CD4-positive, alpha-beta memory T cell (primary cell): ENCODE measurements at regions not wholly inside any gene's neighbourhood (a gene's known extent, or its start where the extent isn't known, plus 50 kb on each side); places are given as distances from the start of the nearest gene placed in this dataset.
A peak's percentile ranks its signal among the peaks of the same experiment; 100 is the strongest.

Experiments
- CTCF ChIA-PET: fragments of 350-600 bp; sonication (Branson Sonifier 250); formaldehyde crosslinking; loops from one replicate; lab custom pipeline; 2021; ENCODE audit warnings: inconsistent platforms; ENCODE audit not compliant: partially characterized antibody; lab: Charles Lee
- POLR2A ChIA-PET: fragments of 350-600 bp; sonication (Branson Sonifier 250); formaldehyde crosslinking; loops from one replicate; lab custom pipeline; 2021; ENCODE audit not compliant: partially characterized antibody; lab: Charles Lee
- DNase-seq, 5 donors: peaks; one replicate each; pipeline versions ENCODE4 v3.0.0 to v3.0.0-alpha.2; 2020 to 2022; ENCODE audit warnings: mixed read lengths in 1 of 5
- H3K27ac ChIP-seq: one replicate; pipeline ENCODE4 v1.7.0; 2013; ENCODE audit warnings: low read depth, low read length
- H3K27me3 ChIP-seq: 2 replicates; pipeline ENCODE4 v1.7.0; 2013; ENCODE audit warnings: mild to moderate bottlenecking, low read length, moderate library complexity; ENCODE audit not compliant: insufficient read depth
- H3K36me3 ChIP-seq: 2 replicates; pipeline ENCODE4 v1.7.0; 2013; ENCODE audit warnings: mild to moderate bottlenecking, low read length, moderate library complexity; ENCODE audit not compliant: insufficient read depth
- H3K4me1 ChIP-seq: 2 replicates; pipeline ENCODE4 v1.7.0; 2013; ENCODE audit warnings: mild to moderate bottlenecking, low read length, moderate library complexity; ENCODE audit not compliant: insufficient read depth
- H3K4me3 ChIP-seq, 2 donors: one replicate each; pipeline ENCODE4 v1.7.0; 2013; ENCODE audit warnings: low read length in 2 of 2, mild to moderate bottlenecking in 1 of 2
- H3K9me3 ChIP-seq, 2 donors: one replicate each; pipeline ENCODE4 v1.7.0; 2013; ENCODE audit warnings: low read length in 2 of 2, control low read depth in 1 of 2; ENCODE audit not compliant: control insufficient read depth in 1 of 2
- H3K27ac Mint-ChIP-seq, 7 donors: one replicate each; pipeline ENCODE4 v1.8.0; 2020 to 2021; ENCODE audit warnings: mixed read lengths in 7 of 7, mild to moderate bottlenecking in 6 of 7, inconsistent platforms in 3 of 7, moderate library complexity in 3 of 7
- H3K27me3 Mint-ChIP-seq, 2 donors: one replicate each; pipeline ENCODE4 v1.8.0; 2020 to 2021; ENCODE audit warnings: mixed read lengths in 2 of 2
- H3K36me3 Mint-ChIP-seq, 2 donors: one replicate each; pipeline ENCODE4 v1.8.0; 2020 to 2021; ENCODE audit warnings: mixed read lengths in 2 of 2, inconsistent platforms in 1 of 2, mild to moderate bottlenecking in 1 of 2
- H3K4me1 Mint-ChIP-seq, 4 donors: one replicate each; pipeline ENCODE4 v1.8.0; 2020 to 2021; ENCODE audit warnings: mixed read lengths in 4 of 4, mild to moderate bottlenecking in 1 of 4
- H3K4me3 Mint-ChIP-seq, 8 donors: one replicate each; pipeline ENCODE4 v1.8.0; 2020 to 2021; ENCODE audit warnings: mixed read lengths in 8 of 8, mild to moderate bottlenecking in 7 of 8, moderate library complexity in 6 of 8, inconsistent platforms in 3 of 8
- H3K9me3 Mint-ChIP-seq, 8 donors: one replicate each; pipeline ENCODE4 v1.8.0; 2020 to 2021; ENCODE audit warnings: mixed read lengths in 8 of 8, mild to moderate bottlenecking in 5 of 8, inconsistent platforms in 3 of 8, moderate library complexity in 1 of 8
- intact Hi-C: fragments of 100-400 bp; cut with micrococcal nuclease; formaldehyde crosslinking; loops from one replicate; pipeline ENCODE4 v1.15.1; 2023

DNA sequence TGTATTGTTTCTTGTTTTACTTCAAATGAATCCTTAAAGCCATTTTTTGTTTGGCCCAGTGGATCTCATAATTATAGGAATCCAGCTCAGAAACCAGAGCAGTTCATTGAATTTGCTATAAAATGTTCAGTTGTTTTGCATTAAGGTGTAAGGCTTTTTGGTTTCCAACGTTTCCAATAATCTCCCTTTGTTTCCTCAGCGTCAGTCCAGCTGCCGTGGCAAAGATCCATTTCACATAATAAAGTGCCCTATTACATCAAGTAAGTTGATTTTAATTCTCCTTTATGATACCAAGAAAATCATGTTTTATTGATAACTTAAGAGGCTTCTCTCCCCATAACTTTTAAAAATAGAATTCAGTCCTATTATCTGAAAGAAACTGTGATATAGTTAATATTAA is 472.6 kb downstream of the UTRN start:
- peaks cover 2% of the 10 kb centered on the region for H3K36me3 ChIP-seq
- Mint-ChIP-seq H3K4me3 (no peak overlapping the region), H3K27ac (no peak overlapping the region), H3K9me3 (peaks cover 0 to 2% (median 0%) of the 10 kb centered on the region in 8 donors), H3K27me3 (no peaks in the 10 kb centered on the region), H3K4me1 (peaks cover 0 to 4% (median under 1%) of the 10 kb centered on the region in 4 donors), H3K36me3 (peaks cover 52 to 55% of the 10 kb centered on the region in 2 donors)
- H3K27me3 ChIP-seq, result no peaks in the 10 kb centered on the region
- H3K4me1 ChIP-seq, result no peaks in the 10 kb centered on the region
- no peaks in the 10 kb centered on the region for H3K9me3 ChIP-seq
- intact Hi-C loops, result no loop called here
- CTCF ChIA-PET, result interaction anchor here (0.6 to 0.7 kb wide), 2 partner anchors 246 to 580 kb away, joined by 3 to 4 read pairs; no protein-coding TSS in a partner anchor
- no peak overlapping the region for H3K27ac ChIP-seq
- POLR2A ChIA-PET, result no interaction called here
- DNase-seq, result no peak
- no peak overlapping the region for H3K4me3 ChIP-seq

DNA sequence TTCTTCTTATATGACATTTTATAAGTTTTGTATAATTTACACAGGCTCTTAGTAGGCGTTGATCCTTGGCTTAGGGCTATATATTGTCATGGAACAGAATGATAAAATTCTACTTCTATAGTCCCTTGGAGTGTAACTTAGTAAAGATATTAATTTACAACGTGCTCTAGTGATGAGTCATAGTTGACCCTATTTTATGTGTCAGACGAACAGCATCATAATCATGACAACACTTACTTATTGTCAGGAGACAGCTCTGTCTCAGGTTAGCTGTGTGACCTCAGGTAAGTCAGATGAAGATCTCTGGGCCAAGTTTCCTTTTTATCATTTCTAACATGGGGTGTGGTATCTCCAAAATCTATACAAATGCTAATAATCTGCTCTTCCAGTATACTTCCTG is 473.5 kb downstream of the UTRN start:
- Mint-ChIP-seq H3K4me1 (peaks cover 0 to 4% (median 0%) of the 10 kb centered on the region in 4 donors), H3K9me3 (no peaks in the 10 kb centered on the region), H3K27ac (no peak overlapping the region), H3K4me3 (no peak overlapping the region), H3K36me3 (peaks cover 53 to 54% of the 10 kb centered on the region in 2 donors), H3K27me3 (no peaks in the 10 kb centered on the region)
- Histone ChIP-seq H3K27me3 (no peaks in the 10 kb centered on the region), H3K9me3 (no peaks in the 10 kb centered on the region), H3K4me1 (no peaks in the 10 kb centered on the region), H3K36me3 (no peaks in the 10 kb centered on the region), H3K4me3 (no peak overlapping the region), H3K27ac (no peak overlapping the region)
- ChIA-PET CTCF (no interaction called here), POLR2A (no interaction called here)
- intact Hi-C loops, result no loop called here
- DNase-seq, result no peak

DNA sequence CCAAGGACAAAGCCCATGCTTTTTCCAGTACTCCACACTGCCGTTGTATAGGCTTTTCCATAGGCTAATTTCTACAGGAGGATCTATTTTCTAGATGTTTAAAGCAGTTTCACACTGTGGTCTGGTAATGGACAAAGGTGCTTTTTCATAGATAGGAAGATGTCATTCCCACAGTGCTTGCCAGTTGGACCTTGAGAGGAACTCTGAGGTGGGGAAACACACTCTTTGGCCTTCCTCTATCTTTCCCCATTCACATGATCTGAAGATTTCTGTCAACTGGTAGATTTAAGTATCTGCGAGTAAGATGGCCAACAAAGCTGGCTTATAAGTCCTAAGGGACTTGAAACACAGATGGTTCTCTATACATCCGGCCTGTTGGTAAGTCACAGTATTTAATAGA is 477.3 kb downstream of the UTRN start:
- H3K9me3 Mint-ChIP-seq, result peaks cover 0 to 1% (median 0%) of the 10 kb centered on the region in 8 donors
- DNase-seq, result no peak
- POLR2A ChIA-PET, result no interaction called here
- H3K36me3 Mint-ChIP-seq, result peaks cover 46 to 49% of the 10 kb centered on the region in 2 donors
- peaks cover 8 to 11% (median 9%) of the 10 kb centered on the region in 4 donors for H3K4me1 Mint-ChIP-seq
- H3K9me3 ChIP-seq, result no peaks in the 10 kb centered on the region
- CTCF ChIA-PET, result no interaction called here
- no peaks in the 10 kb centered on the region for H3K36me3 ChIP-seq
- H3K27me3 Mint-ChIP-seq, result no peaks in the 10 kb centered on the region
- H3K4me1 ChIP-seq, result no peaks in the 10 kb centered on the region
- no peak overlapping the region for H3K4me3 Mint-ChIP-seq
- no peak overlapping the region for H3K27ac ChIP-seq
- H3K27ac Mint-ChIP-seq, result no peak overlapping the region
- intact Hi-C loops, result no loop called here
- H3K4me3 ChIP-seq, result no peak overlapping the region
- H3K27me3 ChIP-seq, result no peaks in the 10 kb centered on the region

DNA sequence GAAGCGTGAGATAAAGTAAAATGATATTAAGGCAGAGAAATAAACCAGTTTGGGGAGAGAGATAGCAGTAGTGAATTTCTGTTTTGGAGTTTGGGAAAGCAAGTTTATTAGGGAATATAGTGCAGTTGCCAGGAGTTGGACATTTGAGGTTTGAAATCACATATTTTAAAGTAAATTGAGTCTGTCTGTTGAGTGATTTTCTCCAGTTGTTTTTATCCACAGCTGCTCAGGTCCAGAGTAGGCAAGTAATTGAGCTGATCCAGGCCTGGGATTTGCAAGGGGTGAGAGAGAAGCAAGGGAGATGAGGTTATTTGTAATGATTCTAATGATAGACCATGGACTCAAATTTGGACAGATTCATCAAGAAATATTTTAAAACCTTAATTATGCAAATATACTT is 481.9 kb downstream of the UTRN start:
- no peaks in the 10 kb centered on the region for H3K9me3 ChIP-seq
- no peak overlapping the region for H3K27ac ChIP-seq
- Mint-ChIP-seq H3K4me1 (peaks cover 9 to 17% (median 12%) of the 10 kb centered on the region in 4 donors), H3K36me3 (peaks cover 41 to 45% of the 10 kb centered on the region in 2 donors), H3K4me3 (no peak overlapping the region), H3K27me3 (no peaks in the 10 kb centered on the region), H3K9me3 (peaks cover 0 to 1% (median 0%) of the 10 kb centered on the region in 8 donors), H3K27ac (peak overlapping the region in 4 of 7 donors; percentile 33 to 47 (median 34))
- intact Hi-C loops, result no loop called here
- no peak overlapping the region for H3K4me3 ChIP-seq
- ChIA-PET POLR2A (no interaction called here), CTCF (no interaction called here)
- H3K4me1 ChIP-seq, result no peaks in the 10 kb centered on the region
- H3K27me3 ChIP-seq, result no peaks in the 10 kb centered on the region
- no peak for DNase-seq
- H3K36me3 ChIP-seq, result no peaks in the 10 kb centered on the region

DNA sequence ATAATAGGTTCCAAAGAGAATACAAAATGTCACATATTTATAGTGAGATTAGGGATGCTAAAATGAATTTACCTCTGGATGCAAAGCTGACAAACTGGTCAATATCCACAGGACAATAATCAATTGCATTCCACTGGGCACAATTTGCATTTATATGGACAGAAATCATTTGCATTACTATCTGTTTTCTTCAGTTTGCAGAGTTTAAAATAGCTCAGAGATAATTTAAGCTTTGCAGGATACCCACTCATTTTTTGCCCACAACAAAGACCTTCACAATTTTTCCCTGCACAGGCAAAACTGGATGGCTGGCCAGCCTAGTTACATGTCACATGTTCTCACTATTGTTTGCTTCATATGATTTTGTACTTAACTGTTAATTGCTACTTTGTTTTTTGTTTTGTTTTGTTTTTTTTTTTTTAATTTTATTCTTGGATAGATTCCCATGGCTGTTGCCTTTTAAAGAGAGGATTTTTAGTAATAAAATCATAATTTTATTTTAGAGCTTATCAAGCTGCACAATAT is 483.5 kb downstream of the UTRN start:
- no peak for DNase-seq
- H3K4me3 ChIP-seq, result no peak overlapping the region
- peaks cover 40 to 48% of the 10 kb centered on the region in 2 donors for H3K36me3 Mint-ChIP-seq
- H3K4me1 Mint-ChIP-seq, result peaks cover 9 to 17% (median 13%) of the 10 kb centered on the region in 4 donors
- no peak overlapping the region for H3K27ac ChIP-seq
- no peaks in the 10 kb centered on the region for H3K36me3 ChIP-seq
- intact Hi-C loops, result no loop called here
- H3K27me3 ChIP-seq, result no peaks in the 10 kb centered on the region
- CTCF ChIA-PET, result interaction anchor here (0.6 to 1.4 kb wide), 3 partner anchors 11 to 38 kb away, joined by 3 to 6 read pairs (median 3); no protein-coding TSS in a partner anchor
- no peak overlapping the region for H3K4me3 Mint-ChIP-seq
- POLR2A ChIA-PET, result no interaction called here
- H3K27me3 Mint-ChIP-seq, result no peaks in the 10 kb centered on the region
- H3K9me3 Mint-ChIP-seq, result peaks cover 0 to 1% (median 0%) of the 10 kb centered on the region in 8 donors
- no peaks in the 10 kb centered on the region for H3K4me1 ChIP-seq
- no peak overlapping the region for H3K27ac Mint-ChIP-seq
- H3K9me3 ChIP-seq, result no peaks in the 10 kb centered on the region

DNA sequence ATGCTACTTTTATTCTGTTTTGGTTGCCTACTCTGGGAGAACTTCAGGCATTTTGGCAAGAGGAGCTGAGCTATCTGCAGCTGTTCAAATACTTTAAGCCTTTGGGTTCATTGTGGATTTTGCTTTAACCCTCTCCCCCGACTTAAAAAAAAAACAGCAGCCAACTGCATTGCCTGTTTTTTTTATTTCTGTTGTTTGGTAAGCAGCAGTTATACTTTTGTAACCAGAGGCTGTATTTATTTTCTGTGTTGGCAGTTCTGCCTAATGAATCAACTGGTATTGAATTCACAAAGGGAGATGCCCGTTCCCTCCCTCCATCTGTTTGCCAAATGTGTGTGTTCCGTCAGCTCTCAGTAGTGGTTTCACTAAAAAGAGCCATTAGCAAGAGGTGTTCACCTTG is 484.0 kb downstream of the UTRN start:
- H3K36me3 ChIP-seq, result no peaks in the 10 kb centered on the region
- DNase-seq, result no peak
- peaks cover 41 to 52% of the 10 kb centered on the region in 2 donors for H3K36me3 Mint-ChIP-seq
- peaks cover 9 to 17% (median 13%) of the 10 kb centered on the region in 4 donors for H3K4me1 Mint-ChIP-seq
- H3K4me3 ChIP-seq, result no peak overlapping the region
- no peak overlapping the region for H3K4me3 Mint-ChIP-seq
- intact Hi-C loops, result no loop called here
- no peaks in the 10 kb centered on the region for H3K9me3 ChIP-seq
- no peaks in the 10 kb centered on the region for H3K27me3 ChIP-seq
- H3K27ac Mint-ChIP-seq, result no peak overlapping the region
- ChIA-PET POLR2A (no interaction called here), CTCF (interaction anchor here (0.6 to 1.4 kb wide), 2 partner anchors 10 to 38 kb away, joined by 3 read pairs; no protein-coding TSS in a partner anchor)
- H3K9me3 Mint-ChIP-seq, result peaks cover 0 to 1% (median 0%) of the 10 kb centered on the region in 8 donors
- H3K27ac ChIP-seq, result no peak overlapping the region
- no peaks in the 10 kb centered on the region for H3K4me1 ChIP-seq
- H3K27me3 Mint-ChIP-seq, result no peaks in the 10 kb centered on the region

DNA sequence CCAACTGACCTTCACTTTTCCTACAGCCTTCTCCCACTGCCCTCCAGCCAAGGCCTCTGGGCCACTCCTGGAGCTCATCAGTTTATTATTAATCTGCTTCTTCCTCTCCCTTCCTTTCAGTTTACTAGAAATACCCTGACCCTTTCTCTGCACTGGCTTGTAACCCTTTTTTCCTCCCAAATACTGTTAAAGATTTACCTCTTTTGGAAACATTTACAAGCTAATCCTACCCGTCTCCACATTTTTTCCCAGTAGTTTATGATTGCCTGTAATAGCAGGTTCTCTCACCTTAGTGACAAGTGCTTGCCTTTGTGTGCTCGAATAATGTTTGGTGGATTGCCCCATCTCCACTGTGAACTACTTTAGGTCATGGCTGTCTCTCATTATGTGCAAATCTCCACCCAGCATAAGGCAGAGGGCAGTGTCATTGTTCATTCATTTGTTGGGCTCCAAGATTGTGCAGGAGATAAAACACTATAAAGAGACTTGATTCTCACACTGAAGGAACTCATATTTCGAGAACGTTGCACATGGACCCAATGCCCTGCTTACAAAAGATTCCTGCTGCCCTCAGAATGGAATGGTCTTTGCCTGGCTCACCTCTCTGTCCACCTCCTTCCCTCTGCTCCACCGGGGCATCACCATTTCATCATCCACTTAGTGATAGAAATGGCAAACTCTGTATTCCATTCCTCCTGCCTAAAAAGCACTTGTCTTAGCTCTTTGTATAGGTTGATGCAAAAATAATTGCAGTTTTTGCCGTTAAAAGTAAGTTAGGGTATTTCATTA is 491.1 kb downstream of the UTRN start:
- Histone ChIP-seq H3K4me3 (no peak overlapping the region), H3K27ac (no peak overlapping the region), H3K9me3 (no peaks in the 10 kb centered on the region), H3K4me1 (no peaks in the 10 kb centered on the region), H3K36me3 (peaks cover 16% of the 10 kb centered on the region), H3K27me3 (no peaks in the 10 kb centered on the region)
- peak overlapping the region in 2 of 7 donors; percentile 14 to 91 for H3K27ac Mint-ChIP-seq
- no peak overlapping the region for H3K4me3 Mint-ChIP-seq
- CTCF ChIA-PET, result interaction anchor here (1.0 kb wide), 1 partner anchor 120 kb away, joined by 3 read pairs; no protein-coding TSS in a partner anchor
- POLR2A ChIA-PET, result no interaction called here
- H3K4me1 Mint-ChIP-seq, result peaks cover 3 to 24% (median 7%) of the 10 kb centered on the region in 4 donors
- intact Hi-C loops, result no loop called here
- no peaks in the 10 kb centered on the region for H3K27me3 Mint-ChIP-seq
- H3K36me3 Mint-ChIP-seq, result peaks cover 57 to 67% of the 10 kb centered on the region in 2 donors
- DNase-seq, result no peak
- H3K9me3 Mint-ChIP-seq, result no peaks in the 10 kb centered on the region
